ENCODE measurements at regions not wholly inside any gene's neighbourhood (a gene's known extent, or its start where the extent isn't known, plus 50 kb on each side); places are given as distances from the start of the nearest gene placed in this dataset.

DNA sequence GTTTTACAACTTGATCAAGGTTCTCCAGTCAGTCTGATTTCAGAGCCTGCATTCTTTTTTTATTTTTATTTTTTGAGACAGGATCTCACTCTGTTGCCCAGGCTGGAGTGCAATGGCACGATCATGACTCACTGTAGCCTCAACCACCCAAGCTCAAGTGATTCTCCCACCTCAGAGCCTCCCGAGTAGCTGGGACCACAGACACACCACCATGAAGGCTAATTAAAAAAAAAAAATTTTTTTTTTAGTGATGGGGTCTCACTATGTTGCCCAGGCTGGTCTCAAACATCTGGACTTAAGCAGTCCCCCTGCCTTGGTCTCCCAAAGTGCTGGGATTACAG, 117.2 kb upstream of the NAV2 start:
- no peak for TF ChIP-seq TEAD4 (IDR thresholded peaks at IDR 0.05)
- TF ChIP-seq EP300 (IDR thresholded peaks at IDR 0.05; ENCODE audit: borderline replicate concordance), result no peak
- no peak for TF ChIP-seq FOXM1 (IDR thresholded peaks at IDR 0.05; ENCODE audit: borderline replicate concordance, low read depth)
- TF ChIP-seq CEBPB (IDR thresholded peaks at IDR 0.05), result no peak
- no peak for TF ChIP-seq TCF12 (IDR thresholded peaks at IDR 0.05; ENCODE audit: low read depth)
- no peak for TF ChIP-seq CREB1 (IDR thresholded peaks at IDR 0.05; ENCODE audit: low read depth)
- no peak for TF ChIP-seq EGR1 (IDR thresholded peaks at IDR 0.05)
- TF ChIP-seq, protein P1, sequence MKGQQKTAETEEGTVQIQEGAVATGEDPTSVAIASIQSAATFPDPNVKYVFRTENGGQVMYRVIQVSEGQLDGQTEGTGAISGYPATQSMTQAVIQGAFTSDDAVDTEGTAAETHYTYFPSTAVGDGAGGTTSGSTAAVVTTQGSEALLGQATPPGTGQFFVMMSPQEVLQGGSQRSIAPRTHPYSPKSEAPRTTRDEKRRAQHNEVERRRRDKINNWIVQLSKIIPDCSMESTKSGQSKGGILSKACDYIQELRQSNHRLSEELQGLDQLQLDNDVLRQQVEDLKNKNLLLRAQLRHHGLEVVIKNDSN (IDR thresholded peaks at IDR 0.05), result no peak
- TF ChIP-seq, protein P2, sequence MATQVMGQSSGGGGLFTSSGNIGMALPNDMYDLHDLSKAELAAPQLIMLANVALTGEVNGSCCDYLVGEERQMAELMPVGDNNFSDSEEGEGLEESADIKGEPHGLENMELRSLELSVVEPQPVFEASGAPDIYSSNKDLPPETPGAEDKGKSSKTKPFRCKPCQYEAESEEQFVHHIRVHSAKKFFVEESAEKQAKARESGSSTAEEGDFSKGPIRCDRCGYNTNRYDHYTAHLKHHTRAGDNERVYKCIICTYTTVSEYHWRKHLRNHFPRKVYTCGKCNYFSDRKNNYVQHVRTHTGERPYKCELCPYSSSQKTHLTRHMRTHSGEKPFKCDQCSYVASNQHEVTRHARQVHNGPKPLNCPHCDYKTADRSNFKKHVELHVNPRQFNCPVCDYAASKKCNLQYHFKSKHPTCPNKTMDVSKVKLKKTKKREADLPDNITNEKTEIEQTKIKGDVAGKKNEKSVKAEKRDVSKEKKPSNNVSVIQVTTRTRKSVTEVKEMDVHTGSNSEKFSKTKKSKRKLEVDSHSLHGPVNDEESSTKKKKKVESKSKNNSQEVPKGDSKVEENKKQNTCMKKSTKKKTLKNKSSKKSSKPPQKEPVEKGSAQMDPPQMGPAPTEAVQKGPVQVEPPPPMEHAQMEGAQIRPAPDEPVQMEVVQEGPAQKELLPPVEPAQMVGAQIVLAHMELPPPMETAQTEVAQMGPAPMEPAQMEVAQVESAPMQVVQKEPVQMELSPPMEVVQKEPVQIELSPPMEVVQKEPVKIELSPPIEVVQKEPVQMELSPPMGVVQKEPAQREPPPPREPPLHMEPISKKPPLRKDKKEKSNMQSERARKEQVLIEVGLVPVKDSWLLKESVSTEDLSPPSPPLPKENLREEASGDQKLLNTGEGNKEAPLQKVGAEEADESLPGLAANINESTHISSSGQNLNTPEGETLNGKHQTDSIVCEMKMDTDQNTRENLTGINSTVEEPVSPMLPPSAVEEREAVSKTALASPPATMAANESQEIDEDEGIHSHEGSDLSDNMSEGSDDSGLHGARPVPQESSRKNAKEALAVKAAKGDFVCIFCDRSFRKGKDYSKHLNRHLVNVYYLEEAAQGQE (IDR thresholded peaks at IDR 0.05; ENCODE audit: low read depth), result no peak
- TF ChIP-seq NFIC (IDR thresholded peaks at IDR 0.05), result no peak
- no peak for TF ChIP-seq RAD21 (IDR thresholded peaks at IDR 0.05; ENCODE audit: low read depth)
- TF ChIP-seq ZBTB7A (IDR thresholded peaks at IDR 0.05; ENCODE audit: low read depth), result no peak
- no peak for TF ChIP-seq YY1 (IDR thresholded peaks at IDR 0.05; ENCODE audit: low read depth)
- TF ChIP-seq, protein P3, sequence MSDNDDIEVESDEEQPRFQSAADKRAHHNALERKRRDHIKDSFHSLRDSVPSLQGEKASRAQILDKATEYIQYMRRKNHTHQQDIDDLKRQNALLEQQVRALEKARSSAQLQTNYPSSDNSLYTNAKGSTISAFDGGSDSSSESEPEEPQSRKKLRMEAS (IDR thresholded peaks at IDR 0.05), result no peak
- TF ChIP-seq TAF1 (IDR thresholded peaks at IDR 0.05; ENCODE audit: low read depth), result no peak

DNA sequence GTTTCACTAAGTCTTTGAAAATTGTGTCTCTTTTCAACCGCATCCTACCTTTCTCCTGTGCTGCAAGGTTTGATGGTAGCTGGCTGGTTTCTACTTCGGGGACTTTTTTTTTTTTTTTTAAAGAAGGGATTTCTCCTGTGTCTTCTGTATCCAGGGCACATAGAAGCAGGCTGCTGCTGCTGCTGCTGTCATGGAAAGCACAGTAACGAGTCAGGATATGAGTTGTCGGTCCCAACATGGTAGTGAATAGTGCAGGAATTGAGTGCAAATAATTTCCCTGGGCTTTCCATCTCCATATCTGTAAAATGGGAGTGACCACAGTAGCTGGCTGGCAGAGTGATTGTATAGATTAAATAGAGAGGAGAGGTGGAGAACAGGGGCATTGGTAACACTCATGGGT, 118.3 kb upstream of the NAV2 start:
- TF ChIP-seq, protein P2 (IDR thresholded peaks at IDR 0.05; ENCODE audit: low read depth), result no peak
- TF ChIP-seq EP300 (IDR thresholded peaks at IDR 0.05; ENCODE audit: borderline replicate concordance) (no peak), CEBPB (IDR thresholded peaks at IDR 0.05) (no peak), TEAD4 (IDR thresholded peaks at IDR 0.05) (no peak), YY1 (IDR thresholded peaks at IDR 0.05; ENCODE audit: low read depth) (no peak)

DNA sequence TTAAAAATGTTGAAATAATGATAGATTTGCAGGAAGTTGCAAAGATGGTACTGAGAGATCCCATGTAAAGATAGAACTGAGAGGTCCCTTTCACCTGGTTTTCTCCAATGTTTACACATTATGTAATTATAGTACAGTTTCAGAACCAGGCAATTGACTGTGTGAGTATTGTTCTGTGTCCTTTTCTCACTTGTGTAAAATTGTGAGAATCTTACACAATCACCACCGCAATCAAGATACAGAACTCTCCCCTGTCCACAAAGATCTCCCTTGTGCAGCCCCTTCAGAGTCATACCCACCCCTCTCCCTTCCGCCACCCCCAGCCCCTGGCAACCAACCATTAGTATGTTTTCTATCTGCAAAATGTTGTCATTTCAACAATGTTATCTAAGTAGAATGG, 119.8 kb upstream of the NAV2 start:
- TF ChIP-seq FOXM1 (IDR thresholded peaks at IDR 0.05; ENCODE audit: borderline replicate concordance, low read depth) (no peak), CREB1 (IDR thresholded peaks at IDR 0.05; ENCODE audit: low read depth) (no peak), YY1 (IDR thresholded peaks at IDR 0.05; ENCODE audit: low read depth) (no peak), EGR1 (IDR thresholded peaks at IDR 0.05) (no peak), NFIC (IDR thresholded peaks at IDR 0.05) (no peak)
- TF ChIP-seq, protein P2 (IDR thresholded peaks at IDR 0.05; ENCODE audit: low read depth), result no peak
- TF ChIP-seq, protein P3 (IDR thresholded peaks at IDR 0.05), result no peak

DNA sequence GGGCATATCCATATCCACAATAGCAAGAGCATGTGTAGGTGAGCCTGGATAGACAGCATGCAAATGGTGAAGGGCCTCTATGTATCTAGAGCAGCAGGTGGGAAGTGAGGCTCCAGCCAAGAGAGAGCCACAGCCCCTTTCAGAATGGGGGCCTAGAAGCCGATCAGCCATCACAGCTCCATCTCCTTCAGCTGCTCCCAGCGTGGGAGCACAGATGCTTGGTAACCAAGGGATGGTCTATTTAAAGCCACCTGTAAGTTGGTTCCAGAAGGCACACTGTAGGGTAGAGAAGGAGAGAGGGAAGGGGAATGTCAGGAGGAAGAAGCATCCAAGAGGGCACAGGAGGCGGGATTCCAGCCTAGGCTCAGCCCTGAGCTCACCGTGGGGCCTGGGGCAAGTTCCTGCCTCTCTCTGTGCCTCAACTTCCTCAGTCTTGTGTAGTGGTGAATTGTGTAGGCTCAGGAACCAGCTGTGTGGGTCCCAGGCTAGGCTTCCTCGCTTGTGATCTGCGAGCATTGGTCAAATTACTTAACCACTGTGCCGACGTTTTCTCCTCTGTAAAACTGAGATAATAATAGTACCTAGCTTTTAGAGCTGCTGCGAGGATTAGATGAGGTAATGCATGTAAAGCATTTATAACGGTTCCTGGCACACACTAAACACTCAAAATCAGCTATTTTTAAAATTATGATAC, 122.9 kb upstream of the NAV2 start:
- TF ChIP-seq ZBTB7A (IDR thresholded peaks at IDR 0.05; ENCODE audit: low read depth) (no peak), EGR1 (IDR thresholded peaks at IDR 0.05) (no peak), NFIC (IDR thresholded peaks at IDR 0.05) (no peak), TCF12 (IDR thresholded peaks at IDR 0.05; ENCODE audit: low read depth) (no peak), TEAD4 (IDR thresholded peaks at IDR 0.05) (no peak), YY1 (IDR thresholded peaks at IDR 0.05; ENCODE audit: low read depth) (no peak), EP300 (IDR thresholded peaks at IDR 0.05; ENCODE audit: borderline replicate concordance) (no peak), RAD21 (IDR thresholded peaks at IDR 0.05; ENCODE audit: low read depth) (no peak), FOXM1 (IDR thresholded peaks at IDR 0.05; ENCODE audit: borderline replicate concordance, low read depth) (no peak), TAF1 (IDR thresholded peaks at IDR 0.05; ENCODE audit: low read depth) (no peak), CEBPB (IDR thresholded peaks at IDR 0.05) (no peak), CREB1 (IDR thresholded peaks at IDR 0.05; ENCODE audit: low read depth) (no peak)
- TF ChIP-seq, protein P2 (IDR thresholded peaks at IDR 0.05; ENCODE audit: low read depth), result no peak
- TF ChIP-seq, protein P3 (IDR thresholded peaks at IDR 0.05), result no peak
- TF ChIP-seq, protein P1 (IDR thresholded peaks at IDR 0.05), result no peak

Measured in Ishikawa (cell line).